IMR-90 (cell line): ENCODE measurements at regions not wholly inside any gene's neighbourhood (a gene's known extent, or its start where the extent isn't known, plus 50 kb on each side); places are given as distances from the start of the nearest gene placed in this dataset.
"Not testable (repeated sequence)": the region's sequence is repeated elsewhere in the genome, so short reads cannot be mapped to it uniquely, and the experiment has no call there.

ENCODE experiments used
- ATAC-seq: fragments of 200-7000 bp; cut with Tn5 transposase; 2 replicates; pipeline ENCODE4 v1.9.1; 2020; ENCODE audit warnings: low read depth, mild to moderate bottlenecking, moderate library complexity
- BruUV-seq: library from RNA; stranded (reverse); fragments of 400-500 nt; replicated peaks from 2 replicates; lab custom pipeline; 2021; lab: Mats Ljungman, UMichigan
- CTCF ChIA-PET: fragments of 300-600 bp; formaldehyde crosslinking; extraction: SDS; loops from one replicate; lab custom pipeline; 2021; ENCODE audit warnings: antibody characterized with exemption; lab: Yijun Ruan, JAX
- POLR2A ChIA-PET: fragments of 300-600 bp; sonication (Branson Sonifier 250); formaldehyde crosslinking; loops from one replicate; lab custom pipeline; 2022; ENCODE audit warnings: antibody characterized with exemption; ENCODE audit not compliant: unreplicated experiment; lab: Charles Lee
- DNase-seq: peaks from one replicate; pipeline ENCODE4 v3.0.0; 2013
- H2AFZ ChIP-seq: replicated peaks from 2 replicates; pipeline ENCODE3; 2013; ENCODE audit warnings: low read length, mild to moderate bottlenecking; ENCODE audit not compliant: poor library complexity
- H2AK5ac ChIP-seq: 2 replicates; pipeline ENCODE4 v1.6.1; 2013; ENCODE audit warnings: low read depth, low read length, inconsistent platforms
- H2AK9ac ChIP-seq: replicated peaks from 2 replicates; pipeline ENCODE3; 2013; ENCODE audit warnings: mild to moderate bottlenecking, low read depth, low read length, moderate library complexity; ENCODE audit not compliant: poor library complexity
- H2BK120ac ChIP-seq: 2 replicates; pipeline ENCODE4 v1.6.1; 2013; ENCODE audit warnings: low read depth, low read length, inconsistent platforms
- H2BK15ac ChIP-seq: 3 replicates; pipeline ENCODE4 v1.6.1; 2013; ENCODE audit warnings: low read depth, low read length, inconsistent platforms
- H2BK20ac ChIP-seq: 2 replicates; pipeline ENCODE4 v1.6.1; 2013; ENCODE audit warnings: low read depth, mild to moderate bottlenecking, inconsistent platforms, low read length, moderate library complexity
- H2BK5ac ChIP-seq: 2 replicates; pipeline ENCODE4 v1.6.1; 2013; ENCODE audit warnings: mild to moderate bottlenecking, low read depth, low read length, inconsistent platforms; ENCODE audit not compliant: poor library complexity, severe bottlenecking
- H3K14ac ChIP-seq: replicated peaks from 2 replicates; pipeline ENCODE4 v1.6.1; 2013; ENCODE audit warnings: low read depth, low read length, inconsistent platforms
- H3K18ac ChIP-seq: 2 replicates; pipeline ENCODE4 v1.6.1; 2013; ENCODE audit warnings: low read depth, low read length, control low read depth
- H3K23ac ChIP-seq: 2 replicates; pipeline ENCODE4 v1.6.1; 2013; ENCODE audit warnings: low read depth, low read length, inconsistent platforms
- H3K27ac ChIP-seq: 2 replicates; pipeline ENCODE4 v1.5.1; 2013; ENCODE audit warnings: mild to moderate bottlenecking, control low read depth, low read length; ENCODE audit not compliant: insufficient read depth
- H3K27me3 ChIP-seq: 2 replicates; pipeline ENCODE4 v1.6.1; 2013; ENCODE audit warnings: low read length; ENCODE audit not compliant: control insufficient read depth, insufficient read depth
- H3K36me3 ChIP-seq: 2 replicates; pipeline ENCODE4 v1.6.1; 2013; ENCODE audit warnings: low read length, mixed read lengths; ENCODE audit not compliant: control insufficient read depth, insufficient read depth
- H3K4ac ChIP-seq: 2 replicates; pipeline ENCODE4 v1.6.1; 2013; ENCODE audit warnings: low read depth, low read length, inconsistent platforms
- H3K4me1 ChIP-seq: 2 replicates; pipeline ENCODE4 v1.6.1; 2013; ENCODE audit warnings: low read length, mixed read lengths; ENCODE audit not compliant: control insufficient read depth, insufficient read depth
- H3K4me2 ChIP-seq: 2 replicates; pipeline ENCODE4 v1.6.1; 2013; ENCODE audit warnings: low read depth, mild to moderate bottlenecking, control low read depth, low read length, moderate library complexity
- H3K4me3 ChIP-seq: 2 replicates; pipeline ENCODE4 v1.5.1; 2013; ENCODE audit warnings: low read depth, mild to moderate bottlenecking, control low read depth, low read length, moderate library complexity; ENCODE audit not compliant: insufficient read depth
- H3K56ac ChIP-seq: 2 replicates; pipeline ENCODE4 v1.6.1; 2013; ENCODE audit warnings: low read length, inconsistent platforms; ENCODE audit not compliant: insufficient read depth; ENCODE audit errors: extremely low read depth
- H3K79me1 ChIP-seq, 2 experiments: 2 replicates each; pipeline ENCODE4 v1.6.1; 2013; ENCODE audit warnings: low read length in 2 of 2, inconsistent platforms in 1 of 2, low read depth in 1 of 2
- H3K9ac ChIP-seq: 2 replicates; pipeline ENCODE4 v1.6.1; 2013; ENCODE audit warnings: low read depth, low read length, control low read depth
- H3K9me1 ChIP-seq: 2 replicates; pipeline ENCODE4 v1.6.1; 2013; ENCODE audit warnings: low read length, inconsistent platforms; ENCODE audit not compliant: insufficient read depth
- H3K9me3 ChIP-seq: 2 replicates; pipeline ENCODE4 v1.6.1; 2013; ENCODE audit warnings: low read length; ENCODE audit not compliant: control insufficient read depth, insufficient read depth
- H4K20me1 ChIP-seq: 2 replicates; pipeline ENCODE4 v1.6.1; 2013; ENCODE audit warnings: low read length, inconsistent platforms; ENCODE audit not compliant: insufficient read depth
- H4K5ac ChIP-seq: 2 replicates; pipeline ENCODE4 v1.6.1; 2013; ENCODE audit warnings: mild to moderate bottlenecking, low read depth, low read length, control low read depth
- H4K8ac ChIP-seq, 2 experiments: 2 replicates each; pipeline ENCODE4 v1.6.1; 2013; ENCODE audit warnings: low read depth in 2 of 2, low read length in 2 of 2, control low read depth in 1 of 2, inconsistent platforms in 1 of 2
- H4K91ac ChIP-seq: 2 replicates; pipeline ENCODE4 v1.6.1; 2013; ENCODE audit warnings: low read depth, low read length, inconsistent platforms; ENCODE audit not compliant: insufficient read depth
- WGBS, 2 experiments: methylation state at CpG; one replicate each; pipeline versions ENCODE4 v1.1.5 to v1.1.7; 2013; ENCODE audit warnings: missing lambda C conversion rate in 2 of 2; ENCODE audit not compliant: insufficient read length in 1 of 2; ENCODE audit errors: extremely low coverage in 2 of 2; 5-methylcytosine and 5-hydroxymethylcytosine counted together
- dilution Hi-C: fragments of 300-500 bp; cut with HindIII; formaldehyde crosslinking; loops from one replicate; pipeline ENCODE4 v1.14.3; 2018; ENCODE audit warnings: low sequenced_read_pairs; ENCODE audit not compliant: unreplicated experiment
- in situ Hi-C: fragments of 300-500 bp; cut with MboI; formaldehyde crosslinking; loops from 3 replicates; pipeline ENCODE4 v1.14.3; 2019; ENCODE audit warnings: low sequenced_read_pairs, inconsistent platforms, mixed read lengths
- intact Hi-C: fragments of 100-400 bp; cut with micrococcal nuclease; formaldehyde crosslinking; loops from 2 replicates; pipeline ENCODE4 v1.10.0; 2022

GRCh38 chr2:131813378-131813777, 285.7 kb downstream of the CCDC74A start:
- dilution Hi-C loops, H2BK120ac ChIP-seq, H2BK15ac ChIP-seq, CTCF ChIA-PET, H2AK5ac ChIP-seq, H3K9me1 ChIP-seq, POLR2A ChIA-PET, H3K4me1 ChIP-seq, H2AFZ ChIP-seq, H3K27ac ChIP-seq, H3K56ac ChIP-seq, H3K4me3 ChIP-seq, H3K18ac ChIP-seq, H2BK5ac ChIP-seq, ATAC-seq, H4K91ac ChIP-seq, H4K20me1 ChIP-seq, H3K4ac ChIP-seq, intact Hi-C loops, H3K23ac ChIP-seq, H3K27me3 ChIP-seq, H2AK9ac ChIP-seq, H3K9me3 ChIP-seq, H3K4me2 ChIP-seq, H4K5ac ChIP-seq, H3K36me3 ChIP-seq, H2BK20ac ChIP-seq, H3K79me1 ChIP-seq, H4K8ac ChIP-seq, DNase-seq, H3K14ac ChIP-seq, BruUV-seq, H3K9ac ChIP-seq: not testable (repeated sequence)
- in situ Hi-C loops, result loop anchor here (25.0 kb wide), 1 partner anchor 401 kb away; no protein-coding TSS in a partner anchor
- 76% methylated on average over 7 of the region's 21 CpGs; no CpG with 5 or more reads in 1 of the 2 experiments for WGBS, 2 experiments

GRCh38 chr2:131818267-131818973, 290.7 kb downstream of the CCDC74A start:
- ATAC-seq, H4K20me1 ChIP-seq, H3K4me2 ChIP-seq, H3K56ac ChIP-seq, dilution Hi-C loops, H2BK20ac ChIP-seq, H3K27ac ChIP-seq, BruUV-seq, H3K9me1 ChIP-seq, H3K9me3 ChIP-seq, H3K36me3 ChIP-seq, H3K9ac ChIP-seq, H3K4me1 ChIP-seq, H4K91ac ChIP-seq, H2AFZ ChIP-seq, DNase-seq, H3K4ac ChIP-seq, H2BK15ac ChIP-seq, H4K5ac ChIP-seq, H3K14ac ChIP-seq, H3K27me3 ChIP-seq, CTCF ChIA-PET, H3K18ac ChIP-seq, H2BK5ac ChIP-seq, intact Hi-C loops, H3K4me3 ChIP-seq, POLR2A ChIA-PET, H2AK9ac ChIP-seq, H2AK5ac ChIP-seq, H2BK120ac ChIP-seq, H3K79me1 ChIP-seq, H4K8ac ChIP-seq, H3K23ac ChIP-seq: not testable (repeated sequence)
- no CpG with 5 or more reads among the region's 4 CpGs for WGBS, 2 experiments
- in situ Hi-C loops, result loop anchor here (25.0 kb wide), 1 partner anchor 406 kb away; no protein-coding TSS in a partner anchor
